Uterus (tissue), 2 donors: ENCODE measurements at regions not wholly inside any gene's neighbourhood (a gene's known extent, or its start where the extent isn't known, plus 50 kb on each side); places are given as distances from the start of the nearest gene placed in this dataset.

ENCODE experiments used
- CTCF ChIP-seq, 4 experiments: fragments of 200-600 bp in 2 of 4; fragments of 450-650 bp in 2 of 4; sonication (generic) in 2 of 4; IDR thresholded peaks; one replicate each; pipeline ENCODE4 v1.5.1; 2016 to 2019; ENCODE audit warnings: antibody characterized with exemption in 4 of 4, mild to moderate bottlenecking in 2 of 4, moderate library complexity in 1 of 4
- POLR2A ChIP-seq, 2 donors: fragments of 450-650 bp; IDR thresholded peaks; one replicate each; pipeline ENCODE4 v1.6.1; 2016; ENCODE audit warnings: antibody characterized with exemption in 2 of 2, mild to moderate bottlenecking in 1 of 2, moderate library complexity in 1 of 2

GRCh38 chr2:226154610-226155009 is 645.0 kb downstream of the IRS1 start:
- no peak for TF ChIP-seq CTCF (IDR thresholded peaks at IDR 0.05)
- no peak for TF ChIP-seq POLR2A (IDR thresholded peaks at IDR 0.05)
